Trophoblast cell (in vitro differentiated cells and primary cell): ENCODE measurements at regions not wholly inside any gene's neighbourhood (a gene's known extent, or its start where the extent isn't known, plus 50 kb on each side); places are given as distances from the start of the nearest gene placed in this dataset.

Experiments used
- DNase-seq, 2 donors: peaks; one replicate each; pipeline ENCODE4 v3.0.0-alpha.2; 2016
- H2AFZ ChIP-seq: 2 replicates; pipeline ENCODE4 v1.6.1; 2013; ENCODE audit warnings: low read length, moderate library complexity, mild to moderate bottlenecking; ENCODE audit not compliant: insufficient read depth, poor library complexity
- H2AK5ac ChIP-seq: 2 replicates; pipeline ENCODE4 v1.6.1; 2013; ENCODE audit warnings: mild to moderate bottlenecking, low read length
- H2BK120ac ChIP-seq: 2 replicates; pipeline ENCODE4 v1.6.1; 2013; ENCODE audit warnings: low read length, mild to moderate bottlenecking, moderate library complexity; ENCODE audit not compliant: insufficient read depth, poor library complexity
- H2BK12ac ChIP-seq: 2 replicates; pipeline ENCODE4 v1.6.1; 2013; ENCODE audit warnings: mild to moderate bottlenecking, low read length, moderate library complexity
- H2BK5ac ChIP-seq: 2 replicates; pipeline ENCODE4 v1.6.1; 2013; ENCODE audit warnings: low read length, low read depth, moderate library complexity, mild to moderate bottlenecking; ENCODE audit not compliant: poor library complexity
- H3K14ac ChIP-seq: 2 replicates; pipeline ENCODE4 v1.6.1; 2013; ENCODE audit warnings: mild to moderate bottlenecking, low read length
- H3K18ac ChIP-seq: 2 replicates; pipeline ENCODE4 v1.6.1; 2013; ENCODE audit warnings: mild to moderate bottlenecking, low read length
- H3K23ac ChIP-seq: 2 replicates; pipeline ENCODE4 v1.6.1; 2013; ENCODE audit warnings: low read length
- H3K27ac ChIP-seq: 2 replicates; pipeline ENCODE4 v1.5.1; 2013; ENCODE audit warnings: low read depth, mild to moderate bottlenecking, inconsistent platforms, low read length, moderate library complexity
- H3K27me3 ChIP-seq: 2 replicates; pipeline ENCODE4 v1.6.1; 2013; ENCODE audit warnings: inconsistent platforms, mild to moderate bottlenecking, low read length, moderate library complexity; ENCODE audit not compliant: insufficient read depth
- H3K36me3 ChIP-seq, 2 experiments: 1 replicate in 1 of 2; 2 replicates in 1 of 2; pipeline ENCODE4 v1.6.1; 2013; ENCODE audit warnings: low read length in 2 of 2, mild to moderate bottlenecking in 2 of 2, moderate library complexity in 1 of 2; ENCODE audit not compliant: insufficient read depth in 2 of 2, control insufficient read depth in 1 of 2
- H3K4ac ChIP-seq: 2 replicates; pipeline ENCODE4 v1.6.1; 2013; ENCODE audit warnings: low read depth, mild to moderate bottlenecking, low read length, moderate library complexity
- H3K4me1 ChIP-seq, 2 experiments: 1 replicate in 1 of 2; 2 replicates in 1 of 2; pipeline ENCODE4 v1.6.1; 2013; ENCODE audit warnings: low read length in 2 of 2, mild to moderate bottlenecking in 2 of 2, moderate library complexity in 1 of 2; ENCODE audit not compliant: insufficient read depth in 2 of 2, control insufficient read depth in 1 of 2
- H3K4me2 ChIP-seq: 2 replicates; pipeline ENCODE4 v1.6.1; 2013; ENCODE audit warnings: inconsistent platforms, mild to moderate bottlenecking, low read length, moderate library complexity
- H3K4me3 ChIP-seq: 2 replicates; pipeline ENCODE4 v1.5.1; 2013; ENCODE audit warnings: mild to moderate bottlenecking, low read depth, low read length, inconsistent platforms
- H3K79me1 ChIP-seq: one replicate; pipeline ENCODE4 v1.6.1; 2013; ENCODE audit warnings: low read length
- H3K79me2 ChIP-seq: 2 replicates; pipeline ENCODE4 v1.6.1; 2013; ENCODE audit warnings: low read length, mild to moderate bottlenecking; ENCODE audit not compliant: control insufficient read depth, insufficient read depth, poor library complexity
- H3K9ac ChIP-seq: 2 replicates; pipeline ENCODE4 v1.6.1; 2013; ENCODE audit warnings: mild to moderate bottlenecking, low read length
- H3K9me3 ChIP-seq: 2 replicates; pipeline ENCODE4 v1.6.1; 2013; ENCODE audit warnings: low read depth, mild to moderate bottlenecking, control low read depth, inconsistent platforms, low read length; ENCODE audit not compliant: insufficient read depth
- H4K12ac ChIP-seq: 2 replicates; pipeline ENCODE4 v1.6.1; 2013; ENCODE audit warnings: low read depth, mild to moderate bottlenecking, low read length, moderate library complexity
- H4K8ac ChIP-seq: 2 replicates; pipeline ENCODE4 v1.6.1; 2013; ENCODE audit warnings: low read depth, mild to moderate bottlenecking, low read length, moderate library complexity
- H4K91ac ChIP-seq: one replicate; pipeline ENCODE4 v1.6.1; 2013; ENCODE audit warnings: low read depth, mild to moderate bottlenecking, low read length, moderate library complexity
- WGBS: extraction: QIAGEN DNeasy Blood & Tissue Kit; methylation state at CpG from one replicate; pipeline ENCODE4 v1.1.7; 2013; ENCODE audit warnings: missing lambda C conversion rate; ENCODE audit not compliant: insufficient read length, insufficient coverage; ENCODE audit errors: extremely low coverage; 5-methylcytosine and 5-hydroxymethylcytosine counted together

DNA sequence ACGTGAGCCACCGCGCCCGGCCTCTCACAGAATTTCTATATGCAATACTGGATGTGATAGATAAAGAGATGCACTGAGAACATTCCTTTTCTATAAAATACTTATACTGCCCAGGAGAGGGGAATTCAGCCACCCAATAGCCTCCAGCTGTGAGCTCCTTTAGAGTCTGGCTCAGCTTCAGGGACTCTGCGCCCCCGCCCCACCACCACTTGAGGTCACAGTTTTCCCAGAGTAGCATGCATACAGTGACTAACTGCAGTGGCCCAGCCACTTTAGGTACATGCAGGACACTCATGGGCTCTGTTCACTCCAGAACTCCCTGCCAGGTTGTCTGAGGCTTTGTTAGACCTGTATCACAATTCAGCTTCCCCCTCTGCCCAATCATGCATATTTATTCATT, 144.4 kb upstream of the TET2 start:
- Histone ChIP-seq H3K4me1 (no peaks in the 10 kb centered on the region), H2AFZ (no peak overlapping the region), H2BK5ac (no peak overlapping the region), H3K27ac (no peak overlapping the region), H3K36me3 (no peaks in the 10 kb centered on the region), H3K27me3 (no peaks in the 10 kb centered on the region), H3K79me2 (no peaks in the 10 kb centered on the region), H2AK5ac (no peak overlapping the region), H4K8ac (no peak overlapping the region), H3K4ac (no peak overlapping the region), H3K9me3 (no peaks in the 10 kb centered on the region), H3K4me3 (no peak overlapping the region), H3K14ac (no peak overlapping the region), H3K4me2 (no peak overlapping the region), H4K12ac (no peak overlapping the region), H4K91ac (no peak overlapping the region), H2BK12ac (no peak overlapping the region), H3K18ac (no peak overlapping the region), H3K23ac (no peak overlapping the region), H2BK120ac (no peak overlapping the region), H3K9ac (no peak overlapping the region), H3K79me1 (no peaks in the 10 kb centered on the region)
- no peak for DNase-seq
- WGBS = no CpG with 5 or more reads among the region's 6 CpGs

DNA sequence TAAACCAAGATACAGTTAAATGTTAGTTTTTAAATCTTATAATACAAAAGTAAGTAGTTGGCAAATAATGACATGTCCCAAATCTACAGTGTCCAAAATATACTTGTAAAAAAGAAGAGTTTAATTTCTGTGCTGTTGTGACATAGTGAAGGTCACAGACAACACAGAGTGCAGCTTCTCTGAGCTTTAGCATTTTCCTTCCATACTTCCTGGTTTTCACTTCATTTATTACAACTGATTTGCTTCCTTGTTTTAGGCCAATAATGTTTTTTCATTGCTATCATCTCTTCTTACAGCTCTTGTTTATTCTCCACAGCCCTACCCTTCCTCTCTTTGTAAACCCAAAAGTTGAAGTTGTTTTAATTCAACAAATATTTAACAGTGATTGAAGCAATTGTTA, 132.4 kb upstream of the TET2 start:
- Histone ChIP-seq H3K18ac (no peak overlapping the region), H2BK5ac (no peak overlapping the region), H3K4me3 (no peak overlapping the region)

DNA sequence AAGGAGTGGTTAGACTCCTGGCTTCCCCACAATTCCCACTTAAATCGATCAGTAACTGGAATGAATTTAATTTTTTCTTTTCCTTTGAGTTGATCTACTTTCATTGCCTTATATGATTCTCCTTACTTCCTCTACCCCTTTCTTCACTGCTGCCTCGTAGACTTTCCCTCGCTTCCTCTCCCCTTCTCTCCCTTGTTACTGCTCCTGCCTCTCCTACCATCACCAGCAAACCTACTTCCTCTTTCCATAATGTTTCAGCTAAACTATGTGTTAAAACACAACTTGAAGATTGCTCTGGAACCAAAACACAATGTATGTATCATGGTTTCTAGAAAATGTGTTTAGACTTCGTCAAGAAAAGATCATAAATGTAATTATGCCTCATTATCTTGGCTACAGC, 132.0 kb upstream of the TET2 start:
- Histone ChIP-seq H3K23ac (no peak overlapping the region), H3K9me3 (no peaks in the 10 kb centered on the region), H3K27me3 (no peaks in the 10 kb centered on the region), H2AFZ (no peak overlapping the region), H3K18ac (no peak overlapping the region), H2BK120ac (no peak overlapping the region), H3K4me1 (no peaks in the 10 kb centered on the region), H3K27ac (no peak overlapping the region), H3K4ac (no peak overlapping the region), H3K79me1 (no peaks in the 10 kb centered on the region), H4K91ac (peak overlapping the region; percentile 26), H3K4me3 (no peak overlapping the region), H4K12ac (no peak overlapping the region), H2BK12ac (no peak overlapping the region), H4K8ac (no peak overlapping the region), H3K4me2 (no peak overlapping the region), H2AK5ac (no peak overlapping the region), H3K36me3 (no peaks in the 10 kb centered on the region), H2BK5ac (no peak overlapping the region), H3K79me2 (no peaks in the 10 kb centered on the region), H3K14ac (no peak overlapping the region), H3K9ac (no peak overlapping the region)
- no peak for DNase-seq
- no CpG with 5 or more reads among the region's 4 CpGs for WGBS

More for the DNA sequence above, 132.4 kb upstream of the TET2 start:
- no peaks in the 10 kb centered on the region for H3K36me3 ChIP-seq
- no peak overlapping the region for H2AFZ ChIP-seq
- no peak for DNase-seq
- no peak overlapping the region for H2AK5ac ChIP-seq
- no peak overlapping the region for H4K8ac ChIP-seq
- no peak overlapping the region for H3K14ac ChIP-seq
- H3K4me1 ChIP-seq = no peaks in the 10 kb centered on the region
- no peak overlapping the region for H2BK120ac ChIP-seq
- H3K79me1 ChIP-seq = no peaks in the 10 kb centered on the region
- H3K4me2 ChIP-seq = no peak overlapping the region
- H3K4ac ChIP-seq = no peak overlapping the region
- H3K27ac ChIP-seq = no peak overlapping the region
- no peak overlapping the region for H4K12ac ChIP-seq
- H3K9ac ChIP-seq = no peak overlapping the region
- no peak overlapping the region for H4K91ac ChIP-seq
- no peaks in the 10 kb centered on the region for H3K79me2 ChIP-seq
- H3K27me3 ChIP-seq = no peaks in the 10 kb centered on the region
- no peak overlapping the region for H3K23ac ChIP-seq
- H2BK12ac ChIP-seq = no peak overlapping the region
- no peaks in the 10 kb centered on the region for H3K9me3 ChIP-seq

DNA sequence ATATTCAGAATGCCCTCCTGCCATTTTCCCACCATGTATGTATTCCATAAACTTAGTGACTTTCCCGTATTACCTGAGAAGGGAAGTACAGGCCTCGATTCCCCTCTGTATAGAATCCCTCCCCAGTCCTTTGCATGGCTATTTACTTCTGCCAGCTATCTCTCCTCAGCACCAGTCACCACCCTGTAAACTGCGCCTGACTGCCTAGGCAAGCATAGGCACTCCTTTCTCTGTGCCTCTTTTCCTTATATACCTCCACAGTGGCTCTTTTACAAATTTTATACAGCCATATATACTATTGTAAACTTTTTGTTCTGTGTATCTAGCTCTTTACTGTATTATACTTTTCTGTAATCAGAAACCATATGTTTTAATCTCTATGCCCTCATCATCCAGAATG, 130.9 kb upstream of the TET2 start:
- H3K23ac ChIP-seq = no peak overlapping the region
- no peak overlapping the region for H4K12ac ChIP-seq
- no peaks in the 10 kb centered on the region for H3K79me1 ChIP-seq
- no peak overlapping the region for H3K4ac ChIP-seq
- H2AFZ ChIP-seq = no peak overlapping the region
- no peak overlapping the region for H3K4me3 ChIP-seq
- H2BK12ac ChIP-seq = no peak overlapping the region
- H3K36me3 ChIP-seq = no peaks in the 10 kb centered on the region
- H2BK5ac ChIP-seq = peak overlapping the region; percentile 11
- no peak overlapping the region for H2BK120ac ChIP-seq
- H3K4me1 ChIP-seq = no peaks in the 10 kb centered on the region
- no peak overlapping the region for H4K8ac ChIP-seq
- no peak for DNase-seq
- no peak overlapping the region for H3K27ac ChIP-seq
- no peak overlapping the region for H3K9ac ChIP-seq
- no peak overlapping the region for H3K18ac ChIP-seq
- H3K4me2 ChIP-seq = no peak overlapping the region
- H2AK5ac ChIP-seq = no peak overlapping the region
- no CpG with 5 or more reads among the region's 3 CpGs for WGBS
- no peak overlapping the region for H3K14ac ChIP-seq
- no peak overlapping the region for H4K91ac ChIP-seq
- H3K9me3 ChIP-seq = no peaks in the 10 kb centered on the region
- H3K79me2 ChIP-seq = no peaks in the 10 kb centered on the region
- no peaks in the 10 kb centered on the region for H3K27me3 ChIP-seq
